OCI-LY1 (cell line): ENCODE measurements at regions not wholly inside any gene's neighbourhood (a gene's known extent, or its start where the extent isn't known, plus 50 kb on each side); places are given as distances from the start of the nearest gene placed in this dataset.

Experiments used
- H2AFZ ChIP-seq: fragments of 200-600 bp; sonication (generic), shearing (Covaris generic); 2 replicates; pipeline ENCODE4 v1.6.0; 2014; ENCODE audit warnings: antibody characterized with exemption, mild to moderate bottlenecking, low read length
- H3F3A ChIP-seq: fragments of 200-600 bp; sonication (generic), shearing (Covaris generic); 2 replicates; pipeline ENCODE4 v1.6.0; 2014; ENCODE audit warnings: mild to moderate bottlenecking, antibody characterized with exemption, low read length, moderate library complexity; ENCODE audit not compliant: insufficient read depth
- H3K27ac ChIP-seq: fragments of 200-600 bp; sonication (generic); 2 replicates; pipeline ENCODE4 v1.5.1; 2014; ENCODE audit warnings: low read length, mixed run types, mild to moderate bottlenecking, low read depth; ENCODE audit not compliant: poor library complexity, severe bottlenecking
- H3K27me3 ChIP-seq: fragments of 200-600 bp; sonication (generic); 2 replicates; pipeline ENCODE4 v1.6.0; 2014; ENCODE audit warnings: antibody characterized with exemption, mild to moderate bottlenecking, low read length, moderate library complexity; ENCODE audit not compliant: insufficient read depth
- H3K36me3 ChIP-seq: fragments of 200-600 bp; sonication (generic); 2 replicates; pipeline ENCODE4 v1.6.1; 2014; ENCODE audit warnings: mild to moderate bottlenecking, antibody characterized with exemption, low read length, moderate library complexity, mixed read lengths; ENCODE audit not compliant: insufficient read depth
- H3K4me1 ChIP-seq: fragments of 200-600 bp; sonication (generic); 2 replicates; pipeline ENCODE4 v1.5.1; 2014; ENCODE audit warnings: mild to moderate bottlenecking, low read length, moderate library complexity; ENCODE audit not compliant: insufficient read depth, severe bottlenecking
- H3K4me2 ChIP-seq: fragments of 200-600 bp; sonication (generic), shearing (Covaris generic); 2 replicates; pipeline ENCODE4 v1.6.1; 2014; ENCODE audit warnings: low read length
- H3K4me3 ChIP-seq: fragments of 200-600 bp; sonication (generic); 2 replicates; pipeline ENCODE4 v1.5.1; 2014; ENCODE audit warnings: low read length, low read depth, mild to moderate bottlenecking, mixed read lengths; ENCODE audit not compliant: poor library complexity, severe bottlenecking
- H3K79me2 ChIP-seq: fragments of 200-600 bp; shearing (Covaris generic); 2 replicates; pipeline ENCODE4 v1.6.1; 2016; ENCODE audit warnings: mixed run types, low read length, mixed read lengths; ENCODE audit not compliant: insufficient read depth
- H3K9ac ChIP-seq: fragments of 200-600 bp; sonication (generic), shearing (Covaris generic); 2 replicates; pipeline ENCODE4 v1.6.1; 2014; ENCODE audit warnings: mild to moderate bottlenecking, low read length, mixed read lengths
- H3K9me2 ChIP-seq: fragments of 200-600 bp; sonication (generic), shearing (Covaris generic); 2 replicates; pipeline ENCODE4 v1.6.1; 2014; ENCODE audit warnings: low read depth, mild to moderate bottlenecking, low read length, mixed read lengths
- H3K9me3 ChIP-seq: fragments of 200-600 bp; shearing (Covaris generic); 2 replicates; pipeline ENCODE4 v1.6.1; 2014; ENCODE audit warnings: low read length, mixed read lengths
- H4K20me1 ChIP-seq: fragments of 200-600 bp; sonication (generic), shearing (Covaris generic); 2 replicates; pipeline ENCODE4 v1.6.0; 2016; ENCODE audit warnings: mild to moderate bottlenecking, low read length; ENCODE audit not compliant: insufficient read depth
- CTCF ChIP-seq: fragments of 200-600 bp; sonication (generic), shearing (Covaris generic); IDR thresholded peaks from 2 replicates; pipeline ENCODE4 v1.5.1; 2017; ENCODE audit warnings: mild to moderate bottlenecking, antibody characterized with exemption, low read length, moderate library complexity, mixed read lengths
- EZH2 ChIP-seq: fragments of 200-600 bp; sonication (generic), shearing (Covaris generic); IDR thresholded peaks from 2 replicates; pipeline ENCODE4 v1.8.0; 2017; ENCODE audit warnings: borderline replicate concordance, mixed run types, mild to moderate bottlenecking, antibody characterized with exemption, low read length, moderate library complexity, mixed read lengths

DNA sequence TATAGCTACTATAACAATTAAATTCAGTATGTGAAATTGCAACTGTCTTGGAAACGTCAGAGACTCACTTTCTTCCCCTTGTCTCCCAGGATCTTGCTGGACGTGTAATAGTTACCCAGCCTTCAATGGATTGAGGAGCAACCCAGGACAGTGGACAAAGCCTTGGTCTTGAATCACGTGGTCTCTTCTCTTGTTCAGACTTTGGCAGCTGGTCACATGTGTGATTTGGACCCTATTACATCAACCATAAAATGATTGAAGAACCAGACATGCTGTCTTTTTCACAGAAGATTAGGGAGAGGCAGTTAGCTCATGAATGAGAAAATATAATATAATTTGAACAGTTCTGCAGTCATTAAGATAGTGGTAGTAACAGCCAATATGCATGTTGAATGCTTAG, 1085.5 kb upstream of the RBFOX1 start:
- Histone ChIP-seq H3K27me3 (no peaks in the 10 kb centered on the region), H3K4me1 (no peaks in the 10 kb centered on the region)
- TF ChIP-seq CTCF = no peak
- TF ChIP-seq EZH2 = no peak

DNA sequence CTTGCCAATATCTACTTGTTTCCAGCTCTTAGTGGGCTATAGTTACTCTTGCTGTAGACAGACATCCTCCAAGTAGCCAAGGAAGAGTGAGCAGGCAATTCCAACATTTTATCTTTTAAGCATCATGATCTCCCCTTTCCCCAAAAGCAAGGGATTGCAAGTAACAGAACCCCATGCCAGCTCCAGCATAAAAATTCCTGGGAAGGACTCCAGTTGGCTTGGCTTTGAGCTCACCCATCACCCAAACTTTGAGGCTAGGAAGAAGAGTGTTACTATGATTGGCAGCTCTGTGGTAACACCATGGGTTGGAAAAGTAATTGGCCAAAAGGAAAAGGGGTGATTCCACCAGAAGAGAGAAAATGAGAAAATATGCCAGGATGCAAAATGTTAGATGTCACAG, 1086.4 kb upstream of the RBFOX1 start:
- H3K4me1 ChIP-seq = no peaks in the 10 kb centered on the region
- H3K27me3 ChIP-seq = no peaks in the 10 kb centered on the region
- H3K79me2 ChIP-seq = no peaks in the 10 kb centered on the region
- H4K20me1 ChIP-seq = no peaks in the 10 kb centered on the region
- no peak overlapping the region for H3K4me3 ChIP-seq
- no peak overlapping the region for H3K4me2 ChIP-seq
- H3K36me3 ChIP-seq = no peaks in the 10 kb centered on the region
- H3K27ac ChIP-seq = no peak overlapping the region
- no peak for TF ChIP-seq CTCF
- TF ChIP-seq EZH2 = no peak
- H3F3A ChIP-seq = no peaks in the 10 kb centered on the region
- H3K9me2 ChIP-seq = no peaks in the 10 kb centered on the region
- H3K9ac ChIP-seq = no peak overlapping the region
- H3K9me3 ChIP-seq = no peaks in the 10 kb centered on the region
- no peak overlapping the region for H2AFZ ChIP-seq

More for the DNA sequence above, 1085.5 kb upstream of the RBFOX1 start:
- no peaks in the 10 kb centered on the region for H3F3A ChIP-seq
- H3K79me2 ChIP-seq = no peaks in the 10 kb centered on the region
- H3K4me3 ChIP-seq = no peak overlapping the region
- no peaks in the 10 kb centered on the region for H4K20me1 ChIP-seq
- H2AFZ ChIP-seq = no peak overlapping the region
- H3K9me3 ChIP-seq = no peaks in the 10 kb centered on the region
- no peaks in the 10 kb centered on the region for H3K36me3 ChIP-seq
- no peaks in the 10 kb centered on the region for H3K9me2 ChIP-seq
- no peak overlapping the region for H3K27ac ChIP-seq
- no peak overlapping the region for H3K9ac ChIP-seq
- no peak overlapping the region for H3K4me2 ChIP-seq

- H3K27ac ChIP-seq = no peak overlapping the region
- no peaks in the 10 kb centered on the region for H3K27me3 ChIP-seq
- H3K9ac ChIP-seq = no peak overlapping the region
- H3K79me2 ChIP-seq = no peaks in the 10 kb centered on the region
- no peak overlapping the region for H3K4me3 ChIP-seq
- H3K36me3 ChIP-seq = no peaks in the 10 kb centered on the region
- H4K20me1 ChIP-seq = no peaks in the 10 kb centered on the region
- H3K9me3 ChIP-seq = no peaks in the 10 kb centered on the region
- no peaks in the 10 kb centered on the region for H3K9me2 ChIP-seq
- no peak for TF ChIP-seq CTCF
- H3K4me1 ChIP-seq = no peaks in the 10 kb centered on the region
- no peaks in the 10 kb centered on the region for H3F3A ChIP-seq
- H2AFZ ChIP-seq = no peak overlapping the region
- H3K4me2 ChIP-seq = no peak overlapping the region
These were observed 1100.6 kb upstream of the RBFOX1 start for GRCh38 chr16:6232056-6232455.
